H1 (cell line): ENCODE measurements at regions not wholly inside any gene's neighbourhood (a gene's known extent, or its start where the extent isn't known, plus 50 kb on each side); places are given as distances from the start of the nearest gene placed in this dataset.

Experiments used
- CTCF ChIA-PET: fragments of 300-600 bp; sonication (Branson Sonifier 250); formaldehyde crosslinking; loops from one replicate; lab custom pipeline; 2021; ENCODE audit not compliant: partially characterized antibody; lab: Charles Lee
- POLR2A ChIA-PET: fragments of 300-600 bp; sonication (Branson Sonifier 250); formaldehyde crosslinking; loops from one replicate; lab custom pipeline; 2021; ENCODE audit warnings: inconsistent platforms; ENCODE audit not compliant: partially characterized antibody; lab: Charles Lee
- DNase-seq, 2 experiments: peaks; one replicate each; pipeline versions ENCODE4 v3.0.0 to v3.0.0-alpha.2; 2010 to 2022; ENCODE audit warnings: low spot score in 2 of 2, low read depth in 1 of 2, mixed read lengths in 1 of 2
- FAIRE-seq: peaks from 2 replicates; lab custom pipeline; 2011; peaks lifted over from hg19 to GRCh38; lab: Jason Lieb, UNC
- H2AFZ ChIP-seq: 2 replicates; pipeline ENCODE4 v1.8.1; 2012; ENCODE audit warnings: low read length, inconsistent platforms
- H2AK5ac ChIP-seq: 2 replicates; pipeline ENCODE4 v1.6.1; 2013; ENCODE audit warnings: low read depth, low read length
- H2BK120ac ChIP-seq: replicated peaks from 2 replicates; pipeline ENCODE3; 2013; ENCODE audit warnings: low read depth, low read length, inconsistent platforms
- H2BK12ac ChIP-seq: 2 replicates; pipeline ENCODE4 v1.6.1; 2013; ENCODE audit warnings: low read depth, low read length
- H2BK15ac ChIP-seq: 2 replicates; pipeline ENCODE4 v1.6.1; 2013; ENCODE audit warnings: low read length
- H2BK20ac ChIP-seq: 2 replicates; pipeline ENCODE4 v1.6.1; 2013; ENCODE audit warnings: low read length
- H2BK5ac ChIP-seq: 2 replicates; pipeline ENCODE4 v1.6.1; 2013; ENCODE audit warnings: low read depth, low read length
- H3K14ac ChIP-seq: 2 replicates; pipeline ENCODE4 v1.6.1; 2013; ENCODE audit warnings: inconsistent platforms; ENCODE audit not compliant: insufficient read length
- H3K18ac ChIP-seq: 2 replicates; pipeline ENCODE4 v1.6.1; 2013; ENCODE audit warnings: low read length; ENCODE audit errors: extremely low read depth
- H3K23ac ChIP-seq: 2 replicates; pipeline ENCODE4 v1.6.1; 2013; ENCODE audit warnings: inconsistent platforms; ENCODE audit not compliant: insufficient read length
- H3K23me2 ChIP-seq: 2 replicates; pipeline ENCODE4 v1.6.1; 2013; ENCODE audit warnings: low read depth, low read length
- H3K27ac ChIP-seq: 2 replicates; pipeline ENCODE4 v1.6.1; 2011; ENCODE audit warnings: low read depth, low read length, inconsistent platforms
- H3K27me3 ChIP-seq, 4 experiments: replicated peaks in 1 of 4; 1 replicate in 1 of 4; 2 replicates in 3 of 4; pipeline versions ENCODE4 v1.6.1 to v1.8.1; 2011 to 2013; ENCODE audit warnings: low read length in 3 of 4, mild to moderate bottlenecking in 3 of 4, inconsistent platforms in 2 of 4, mixed read lengths in 2 of 4, moderate library complexity in 1 of 4; ENCODE audit not compliant: control insufficient read depth in 3 of 4, insufficient read depth in 3 of 4; ENCODE audit errors: extremely low read depth in 1 of 4
- H3K36me3 ChIP-seq, 4 experiments: 2 replicates each; pipeline versions ENCODE4 v1.6.1 to v1.8.1; 2011 to 2013; ENCODE audit warnings: mild to moderate bottlenecking in 4 of 4, low read length in 3 of 4, moderate library complexity in 2 of 4, control low read depth in 1 of 4, inconsistent platforms in 1 of 4; ENCODE audit not compliant: insufficient read depth in 4 of 4, control insufficient read depth in 2 of 4
- H3K4ac ChIP-seq: replicated peaks from 2 replicates; pipeline ENCODE3; 2013; ENCODE audit warnings: low read length, low read depth, mixed read lengths, inconsistent platforms; ENCODE audit not compliant: insufficient read length
- H3K4me1 ChIP-seq, 4 experiments: replicated peaks in 1 of 4; 1 replicate in 1 of 4; 2 replicates in 3 of 4; pipeline versions ENCODE4 v1.6.1 to v1.8.1; 2011 to 2013; ENCODE audit warnings: low read length in 3 of 4, inconsistent platforms in 2 of 4, mixed read lengths in 1 of 4; ENCODE audit not compliant: insufficient read depth in 4 of 4, control insufficient read depth in 3 of 4
- H3K4me2 ChIP-seq, 2 experiments: 2 replicates each; pipeline versions ENCODE4 v1.6.1 to v1.8.1; 2011 to 2013; ENCODE audit warnings: low read depth in 2 of 2, low read length in 2 of 2, control low read depth in 1 of 2, inconsistent platforms in 1 of 2, mild to moderate bottlenecking in 1 of 2; ENCODE audit not compliant: insufficient read depth in 1 of 2
- H3K4me3 ChIP-seq, 4 experiments: fragments of 200-600, 300-600 bp in 1 of 4; sonication (generic), shearing (Covaris generic), sonication (Bioruptor Twin) in 1 of 4; 2 replicates each; pipeline versions ENCODE4 v1.5.1 to v1.8.1; 2011 to 2016; ENCODE audit warnings: low read length in 4 of 4, low read depth in 3 of 4, control low read depth in 2 of 4, inconsistent platforms in 2 of 4, mild to moderate bottlenecking in 2 of 4, mixed read lengths in 1 of 4, moderate library complexity in 1 of 4; ENCODE audit not compliant: insufficient read depth in 2 of 4; ENCODE audit errors: extremely low read depth in 1 of 4
- H3K56ac ChIP-seq: replicated peaks from 2 replicates; pipeline ENCODE3; 2013; ENCODE audit warnings: low read depth, mild to moderate bottlenecking, mixed read lengths, low read length, inconsistent platforms; ENCODE audit not compliant: insufficient read length
- H3K79me1 ChIP-seq: 2 replicates; pipeline ENCODE4 v1.6.1; 2013; ENCODE audit warnings: low read depth, low read length, control low read depth
- H3K79me2 ChIP-seq, 2 experiments: 2 replicates each; pipeline versions ENCODE4 v1.6.1 to v1.8.1; 2012 to 2013; ENCODE audit warnings: low read length in 2 of 2, mild to moderate bottlenecking in 2 of 2, inconsistent platforms in 1 of 2; ENCODE audit not compliant: insufficient read depth in 2 of 2, control insufficient read depth in 1 of 2
- H3K9ac ChIP-seq, 4 experiments: replicated peaks in 1 of 4; 1 replicate in 1 of 4; 2 replicates in 3 of 4; pipeline versions ENCODE4 v1.6.1 to v1.8.1; 2011 to 2013; ENCODE audit warnings: low read depth in 3 of 4, low read length in 3 of 4, control low read depth in 2 of 4, mild to moderate bottlenecking in 2 of 4, moderate library complexity in 2 of 4, inconsistent platforms in 1 of 4; ENCODE audit errors: extremely low read depth in 1 of 4
- H3K9me3 ChIP-seq, 2 experiments: 2 replicates each; pipeline versions ENCODE4 v1.6.1 to v1.8.1; 2012 to 2013; ENCODE audit warnings: mild to moderate bottlenecking in 2 of 2, moderate library complexity in 2 of 2, control low read depth in 1 of 2, inconsistent platforms in 1 of 2, low read depth in 1 of 2, low read length in 1 of 2, mixed read lengths in 1 of 2; ENCODE audit not compliant: insufficient read depth in 2 of 2
- H4K20me1 ChIP-seq, 2 experiments: replicated peaks in 1 of 2; 2 replicates each; pipeline versions ENCODE3 to v1.8.1; 2011 to 2013; ENCODE audit warnings: inconsistent platforms in 2 of 2, low read length in 2 of 2, mild to moderate bottlenecking in 1 of 2; ENCODE audit not compliant: insufficient read depth in 2 of 2, control insufficient read depth in 1 of 2
- H4K5ac ChIP-seq: 2 replicates; pipeline ENCODE4 v1.6.1; 2013; ENCODE audit warnings: low read length, low read depth, mixed read lengths, inconsistent platforms; ENCODE audit not compliant: insufficient read length
- H4K8ac ChIP-seq: 2 replicates; pipeline ENCODE4 v1.8.0; 2013; ENCODE audit warnings: mild to moderate bottlenecking, moderate library complexity, low read length, inconsistent platforms; ENCODE audit not compliant: insufficient read depth; ENCODE audit errors: extremely low read depth
- H4K91ac ChIP-seq: replicated peaks from 2 replicates; pipeline ENCODE3; 2013; ENCODE audit warnings: low read length, mixed read lengths, inconsistent platforms; ENCODE audit not compliant: insufficient read length
- ATF3 ChIP-seq: IDR thresholded peaks from 2 replicates; pipeline ENCODE4 v1.6.1; 2011; ENCODE audit warnings: low read depth, mild to moderate bottlenecking, low read length; ENCODE audit not compliant: insufficient read depth
- BCL11A ChIP-seq, 2 experiments: IDR thresholded peaks; one replicate each; pipeline ENCODE4 v1.6.1; 2011; ENCODE audit warnings: low read depth in 2 of 2, low read length in 2 of 2, mild to moderate bottlenecking in 2 of 2
- HDAC6 ChIP-seq: IDR thresholded peaks from one replicate; pipeline ENCODE4 v1.7.1; 2012; ENCODE audit warnings: low read depth, mild to moderate bottlenecking, inconsistent platforms, low read length, moderate library complexity
- KDM4A ChIP-seq: IDR thresholded peaks from one replicate; pipeline ENCODE4 v1.7.1; 2012; ENCODE audit warnings: low read depth, mild to moderate bottlenecking, moderate library complexity, low read length, inconsistent platforms; ENCODE audit not compliant: severe bottlenecking
- MAFK ChIP-seq: IDR thresholded peaks from 2 replicates; pipeline ENCODE4 v1.6.1; 2012; ENCODE audit warnings: low read depth, mild to moderate bottlenecking, improper control_type of control experiment, low read length
- POU5F1 ChIP-seq: IDR thresholded peaks from 2 replicates; pipeline ENCODE4 v1.6.1; 2011; ENCODE audit warnings: low read depth, mild to moderate bottlenecking, low read length, moderate library complexity
- RNF2 ChIP-seq: fragments of 200-900, 300-1000 bp; sonication (generic); IDR thresholded peaks from 2 replicates; pipeline ENCODE4 v1.7.1; 2016; ENCODE audit warnings: borderline replicate concordance, low read depth, mild to moderate bottlenecking, antibody characterized with exemption, low read length; ENCODE audit not compliant: poor library complexity, severe bottlenecking; ENCODE audit errors: missing control alignments
- RXRA ChIP-seq: IDR thresholded peaks from 2 replicates; pipeline ENCODE4 v1.6.1; 2011; ENCODE audit warnings: low read depth, mild to moderate bottlenecking, low read length, moderate library complexity; ENCODE audit not compliant: insufficient read depth
- SP1 ChIP-seq: IDR thresholded peaks from 2 replicates; pipeline ENCODE4 v1.6.1; 2011; ENCODE audit warnings: low read depth, low read length
- SUZ12 ChIP-seq: fragments of 200-600 bp; sonication (generic); IDR thresholded peaks from 2 replicates; pipeline ENCODE4 v1.6.1; 2012; ENCODE audit warnings: mild to moderate bottlenecking, inconsistent platforms, low read length, moderate library complexity, mixed read lengths
- TEAD4 ChIP-seq: IDR thresholded peaks from 2 replicates; pipeline ENCODE4 v1.6.1; 2012; ENCODE audit warnings: low read depth, low read length, inconsistent platforms, mixed read lengths
- ZNF274 ChIP-seq: IDR thresholded peaks from 2 replicates; pipeline ENCODE4 v1.7.0; 2012; ENCODE audit warnings: low read length, borderline replicate concordance; ENCODE audit errors: extremely low read depth
- WGBS, 2 experiments: shearing (Covaris generic) in 1 of 2; methylation state at CpG; one replicate each; pipeline versions ENCODE4 v1.1.6 to v1.1.7; 2013 to 2015; ENCODE audit warnings: low lambda C conversion rate in 2 of 2, mixed read lengths in 2 of 2, inconsistent platforms in 1 of 2, low coverage in 1 of 2, missing lambda C conversion rate in 1 of 2; ENCODE audit not compliant: insufficient replicate concordance in 2 of 2, insufficient coverage in 1 of 2, insufficient read length in 1 of 2; ENCODE audit errors: extremely low coverage in 1 of 2, missing lambda C conversion rate in 1 of 2; 5-methylcytosine and 5-hydroxymethylcytosine counted together
- TF ChIP-seq, protein P1 (sequence below): IDR thresholded peaks from 2 replicates; pipeline ENCODE4 v1.6.1; 2011; ENCODE audit warnings: low read length, improper control_type of control experiment

- Histone ChIP-seq H3K4me1 (peaks cover 0 to 4% (median under 1%) of the 10 kb centered on the region in 4 experiments; a peak in 1 of 7 replicates), H3K27me3 (no peaks in the 10 kb centered on the region; a peak in 1 of 7 replicates), H2BK120ac (no peak overlapping the region), H4K5ac (no peak overlapping the region), H3K79me2 (no peaks in the 10 kb centered on the region), H2BK12ac (no peak overlapping the region), H2BK5ac (peak overlapping the region; percentile 29; the same call in 1 of the 2 replicates), H2BK15ac (peak overlapping the region; percentile 14; the same call in 1 of the 2 replicates), H3K56ac (no peak overlapping the region), H3K23me2 (peaks cover 9% of the 10 kb centered on the region), H3K36me3 (no peaks in the 10 kb centered on the region), H3K79me1 (no peaks in the 10 kb centered on the region), H3K27ac (no peak overlapping the region), H3K4ac (no peak overlapping the region), H4K8ac (no peak overlapping the region), H3K23ac (no peak overlapping the region), H3K9ac (no peak overlapping the region), H2AK5ac (0 out of 2 replicates have a peak overlapping the region, but pooled peaks have one; percentile 60), H2BK20ac (no peak overlapping the region), H3K18ac (no peak overlapping the region), H3K14ac (no peak overlapping the region), H3K4me3 (no peak overlapping the region), H4K91ac (peak overlapping the region; percentile 10), H2AFZ (no peak overlapping the region), H3K4me2 (no peak overlapping the region), H4K20me1 (peaks cover 0 to 5% of the 10 kb centered on the region in 2 experiments), H3K9me3 (no peaks in the 10 kb centered on the region)
- FAIRE-seq (no peak), DNase-seq (no peak)
- TF ChIP-seq ATF3 (no peak), TEAD4 (no peak), RXRA (no peak), BCL11A (IDR thresholded peaks at IDR 0.05; ENCODE audit: low read depth in 2 of 2, low read length in 2 of 2) (no peak), RNF2 (no peak), MAFK (no peak), KDM4A (no peak), HDAC6 (no peak), ZNF274 (no peak), SUZ12 (no peak), SP1 (no peak), POU5F1 (no peak)
- TF ChIP-seq, protein P1, sequence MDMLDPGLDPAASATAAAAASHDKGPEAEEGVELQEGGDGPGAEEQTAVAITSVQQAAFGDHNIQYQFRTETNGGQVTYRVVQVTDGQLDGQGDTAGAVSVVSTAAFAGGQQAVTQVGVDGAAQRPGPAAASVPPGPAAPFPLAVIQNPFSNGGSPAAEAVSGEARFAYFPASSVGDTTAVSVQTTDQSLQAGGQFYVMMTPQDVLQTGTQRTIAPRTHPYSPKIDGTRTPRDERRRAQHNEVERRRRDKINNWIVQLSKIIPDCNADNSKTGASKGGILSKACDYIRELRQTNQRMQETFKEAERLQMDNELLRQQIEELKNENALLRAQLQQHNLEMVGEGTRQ = no peak
- CTCF ChIA-PET = no interaction called here
- WGBS, 2 experiments = 88% methylated on average over 5 of the region's 5 CpGs; no CpG with 5 or more reads in 1 of the 2 experiments
- POLR2A ChIA-PET = no interaction called here
These were observed 222.5 kb upstream of the RPL34 start for GRCh38 chr4:108397850-108398249.
